BE2C (cell line): ENCODE measurements at regions not wholly inside any gene's neighbourhood (a gene's known extent, or its start where the extent isn't known, plus 50 kb on each side); places are given as distances from the start of the nearest gene placed in this dataset.

Experiments
- DNase-seq: peaks from one replicate; pipeline ENCODE4 v3.0.0-alpha.2; 2020
- H3K27me3 ChIP-seq: fragments of 250-450 bp; sonication (Bioruptor Pico); 2 replicates; pipeline ENCODE4 v1.5.1; 2020; ENCODE audit warnings: mild to moderate bottlenecking
- H3K36me3 ChIP-seq: fragments of 250-450 bp; sonication (Bioruptor Pico); 2 replicates; pipeline ENCODE4 v1.5.1; 2020; ENCODE audit warnings: mild to moderate bottlenecking
- H3K4me1 ChIP-seq: fragments of 250-450 bp; sonication (Bioruptor Pico); 2 replicates; pipeline ENCODE4 v1.5.1; 2020
- H3K4me3 ChIP-seq: 2 replicates; pipeline ENCODE4 v1.5.1; 2011; ENCODE audit warnings: low read depth, low read length
- H3K9me3 ChIP-seq: fragments of 250-450 bp; sonication (Bioruptor Pico); 2 replicates; pipeline ENCODE4 v1.5.1; 2020
- CTCF ChIP-seq: IDR thresholded peaks from 2 replicates; pipeline ENCODE4 v1.5.1; 2012; ENCODE audit warnings: mild to moderate bottlenecking, low read depth, low read length

GRCh38 chr11:127616158-127616557 is 615.6 kb upstream of the KIRREL3 start:
- H3K4me1 ChIP-seq: no peaks in the 10 kb centered on the region
- H3K27me3 ChIP-seq: no peaks in the 10 kb centered on the region
- no peaks in the 10 kb centered on the region for H3K36me3 ChIP-seq
- H3K9me3 ChIP-seq: no peaks in the 10 kb centered on the region
- TF ChIP-seq CTCF: no peak
- DNase-seq: no peak
- no peak overlapping the region for H3K4me3 ChIP-seq

- TF ChIP-seq CTCF: no peak
- H3K9me3 ChIP-seq: no peaks in the 10 kb centered on the region
These were observed 612.0 kb upstream of the KIRREL3 start for GRCh38 chr11:127612607-127613006.

GRCh38 chr11:127609025-127609773 is 608.6 kb upstream of the KIRREL3 start:
- Histone ChIP-seq H3K4me1 (no peaks in the 10 kb centered on the region), H3K4me3 (no peak overlapping the region), H3K27me3 (no peaks in the 10 kb centered on the region), H3K36me3 (no peaks in the 10 kb centered on the region), H3K9me3 (no peaks in the 10 kb centered on the region)
- TF ChIP-seq CTCF: no peak
- DNase-seq: no peak

More at GRCh38 chr11:127612607-127613006, 612.0 kb upstream of the KIRREL3 start:
- no peak for DNase-seq
- H3K4me1 ChIP-seq: no peaks in the 10 kb centered on the region
- H3K4me3 ChIP-seq: no peak overlapping the region
- no peaks in the 10 kb centered on the region for H3K36me3 ChIP-seq
- H3K27me3 ChIP-seq: no peaks in the 10 kb centered on the region

GRCh38 chr11:127607487-127608085 is 607.0 kb upstream of the KIRREL3 start:
- DNase-seq: no peak
- H3K9me3 ChIP-seq: no peaks in the 10 kb centered on the region
- H3K27me3 ChIP-seq: no peaks in the 10 kb centered on the region
- H3K4me1 ChIP-seq: no peaks in the 10 kb centered on the region
- TF ChIP-seq CTCF: no peak
- no peaks in the 10 kb centered on the region for H3K36me3 ChIP-seq
- no peak overlapping the region for H3K4me3 ChIP-seq

- no peak for DNase-seq
- H3K36me3 ChIP-seq: no peaks in the 10 kb centered on the region
- TF ChIP-seq CTCF: no peak
- H3K27me3 ChIP-seq: no peaks in the 10 kb centered on the region
- no peaks in the 10 kb centered on the region for H3K4me1 ChIP-seq
- no peak overlapping the region for H3K4me3 ChIP-seq
- no peaks in the 10 kb centered on the region for H3K9me3 ChIP-seq
These were observed 601.0 kb upstream of the KIRREL3 start for GRCh38 chr11:127601578-127601977.

- no peak for DNase-seq
- no peak overlapping the region for H3K4me3 ChIP-seq
- no peaks in the 10 kb centered on the region for H3K27me3 ChIP-seq
- TF ChIP-seq CTCF: no peak
- H3K4me1 ChIP-seq: no peaks in the 10 kb centered on the region
- H3K9me3 ChIP-seq: no peaks in the 10 kb centered on the region
- no peaks in the 10 kb centered on the region for H3K36me3 ChIP-seq
These were observed 600.1 kb upstream of the KIRREL3 start for GRCh38 chr11:127600674-127601073.
